RPMI8226 (cell line): ENCODE measurements at regions not wholly inside any gene's neighbourhood (a gene's known extent, or its start where the extent isn't known, plus 50 kb on each side); places are given as distances from the start of the nearest gene placed in this dataset.

Experiments used
- DNase-seq: peaks from one replicate; pipeline ENCODE4 v3.0.0-alpha.2; 2015

DNA sequence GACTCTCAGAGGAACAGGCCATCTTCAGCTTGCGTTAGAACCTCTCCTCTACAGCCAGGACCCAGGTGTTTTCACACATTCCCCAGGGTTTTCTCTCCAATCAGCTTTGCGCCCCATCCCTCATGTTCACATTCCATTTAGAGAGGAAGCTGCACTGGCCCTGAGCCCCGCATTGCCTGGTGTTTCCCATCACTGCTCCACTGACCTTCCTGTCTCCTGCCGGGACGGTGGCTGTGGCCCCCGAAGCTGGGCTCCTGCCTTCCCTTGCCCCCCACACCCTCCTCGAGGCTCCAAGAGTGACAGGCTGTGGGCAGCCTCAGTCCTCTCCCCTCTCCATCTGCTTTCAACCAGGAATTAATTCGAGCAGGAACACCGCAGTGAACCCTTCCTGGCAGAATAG lies 357.3 kb downstream of the THBS2 start:
- no peak for DNase-seq

DNA sequence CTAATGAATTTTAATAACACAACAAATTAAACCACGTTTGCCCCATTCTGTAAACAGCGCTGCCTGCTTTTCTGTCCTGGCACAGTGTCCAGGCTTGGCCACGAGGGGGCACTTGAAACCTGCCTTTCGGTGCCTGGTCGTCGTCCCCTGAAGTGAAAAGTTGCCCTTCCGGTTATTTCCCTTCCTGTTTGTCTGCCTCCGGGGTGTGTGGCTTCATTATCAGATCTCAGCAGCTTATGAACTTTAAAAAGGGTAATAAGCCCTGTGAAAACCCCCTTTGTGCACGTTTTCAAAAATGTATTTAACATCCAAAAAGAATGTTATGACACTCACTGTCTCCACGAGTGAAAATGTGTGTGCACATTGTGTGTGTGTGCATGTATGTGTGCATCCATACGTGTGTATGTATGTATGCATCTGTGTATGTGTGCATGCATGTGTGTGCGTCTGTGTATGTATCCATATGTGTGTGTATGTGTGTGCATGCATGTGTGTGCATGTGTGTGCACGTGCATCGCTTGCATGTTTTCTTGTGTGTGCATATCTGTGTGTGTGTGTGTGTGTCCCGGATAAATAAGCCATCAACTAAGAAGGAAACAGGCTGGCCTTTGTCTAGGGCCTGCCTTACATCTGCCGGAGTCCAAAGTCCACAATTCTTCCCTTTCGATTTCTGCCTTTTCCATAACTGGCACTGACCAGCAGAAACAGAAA lies 358.4 kb downstream of the THBS2 start:
- peak; percentile 83 for DNase-seq

DNA sequence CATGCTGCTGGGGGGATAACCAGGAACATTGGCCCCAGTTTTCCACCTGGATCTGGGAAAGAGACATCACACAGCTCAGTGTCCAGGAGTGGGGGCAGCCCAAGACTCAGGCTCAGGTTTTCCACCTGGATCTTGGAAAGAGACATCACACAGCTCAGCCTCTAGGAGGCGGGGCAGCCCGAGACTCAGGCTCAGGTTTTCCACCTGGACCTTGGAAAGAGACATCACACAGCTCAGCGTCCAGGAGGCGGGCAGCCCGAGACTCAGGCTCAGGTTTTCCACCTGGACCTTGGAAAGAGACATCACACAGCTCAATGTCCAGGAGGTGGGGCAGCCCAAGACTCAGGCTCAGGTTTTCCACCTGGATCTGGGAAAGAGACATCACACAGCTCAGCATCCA lies 361.6 kb downstream of the THBS2 start:
- DNase-seq = no peak

DNA sequence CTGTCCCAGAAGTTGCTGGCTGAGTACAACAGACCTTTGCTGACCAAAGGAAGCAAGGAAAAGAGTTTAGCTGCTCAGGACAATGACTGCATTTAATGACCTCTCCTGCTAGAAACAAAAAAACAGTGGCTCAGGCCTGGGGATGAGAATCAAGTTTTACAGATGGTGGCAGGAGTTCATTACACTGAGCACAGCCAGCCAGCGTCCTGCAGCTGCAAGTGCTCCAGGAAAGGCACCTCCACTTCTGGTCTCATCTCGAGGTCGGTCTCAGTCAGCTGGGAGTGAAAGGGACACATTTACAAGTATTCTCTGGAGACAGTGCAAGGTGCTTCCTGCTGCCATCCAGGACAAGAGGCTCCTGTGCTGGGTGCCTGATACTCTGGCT lies 362.7 kb downstream of the THBS2 start:
- DNase-seq = no peak

DNA sequence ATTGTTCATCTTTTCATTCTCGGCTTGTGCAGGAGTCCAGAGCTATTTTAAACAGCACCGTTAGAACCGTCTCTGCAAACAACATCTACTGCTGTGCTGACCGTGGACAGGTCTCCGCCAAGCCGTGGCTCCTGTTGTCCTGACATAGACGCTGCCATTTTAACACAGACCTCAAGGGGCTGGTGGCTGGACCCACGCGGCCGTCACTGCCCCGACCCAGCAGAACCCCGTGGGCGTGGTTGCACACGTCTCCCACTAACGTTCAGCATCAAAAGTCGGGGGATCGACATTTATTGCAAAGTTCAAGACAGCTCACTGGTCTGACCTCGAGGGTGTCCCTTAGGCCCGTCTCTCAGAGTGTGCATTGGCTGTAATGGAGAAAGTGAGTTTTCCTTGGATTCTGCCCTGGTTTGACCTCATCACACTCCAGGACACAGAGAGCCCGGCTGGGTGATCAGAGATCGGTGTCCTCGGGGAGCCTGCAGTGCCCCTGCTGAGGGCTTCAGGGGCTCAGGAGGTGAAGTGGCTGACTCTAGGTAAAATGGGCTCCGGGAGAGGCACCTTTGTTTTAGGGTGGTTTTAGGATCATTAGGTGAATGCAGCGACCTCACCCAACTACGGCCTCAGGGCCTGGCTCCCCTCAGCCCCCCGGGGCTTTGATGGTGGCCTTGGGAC lies 363.2 kb downstream of the THBS2 start:
- DNase-seq = no peak

DNA sequence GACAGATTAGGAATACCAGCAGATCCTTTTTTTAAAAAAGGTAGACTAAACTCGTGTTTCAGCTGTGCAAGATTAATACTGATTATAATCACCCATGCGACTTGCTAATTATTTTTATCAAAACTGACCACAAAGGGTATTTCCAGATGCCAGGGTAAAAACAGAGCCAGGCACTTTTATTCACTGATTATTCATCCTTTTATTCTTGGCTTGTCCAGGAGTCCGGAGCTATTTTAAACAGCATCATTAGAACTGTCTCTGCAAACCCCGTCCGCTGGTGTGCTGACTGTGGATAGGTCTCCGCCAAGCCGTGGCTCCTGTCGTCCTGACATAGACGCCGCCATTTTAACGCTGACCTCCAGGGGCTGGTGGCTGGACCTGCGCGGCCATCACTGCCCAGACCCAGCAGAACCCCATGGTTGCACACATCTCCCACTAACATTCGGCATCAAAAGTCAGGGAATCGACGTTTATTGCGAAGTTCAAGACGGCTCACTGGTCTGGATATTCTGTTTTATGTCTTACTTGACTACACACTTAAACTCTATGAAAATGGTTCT lies 364.8 kb downstream of the THBS2 start:
- DNase-seq = no peak

DNA sequence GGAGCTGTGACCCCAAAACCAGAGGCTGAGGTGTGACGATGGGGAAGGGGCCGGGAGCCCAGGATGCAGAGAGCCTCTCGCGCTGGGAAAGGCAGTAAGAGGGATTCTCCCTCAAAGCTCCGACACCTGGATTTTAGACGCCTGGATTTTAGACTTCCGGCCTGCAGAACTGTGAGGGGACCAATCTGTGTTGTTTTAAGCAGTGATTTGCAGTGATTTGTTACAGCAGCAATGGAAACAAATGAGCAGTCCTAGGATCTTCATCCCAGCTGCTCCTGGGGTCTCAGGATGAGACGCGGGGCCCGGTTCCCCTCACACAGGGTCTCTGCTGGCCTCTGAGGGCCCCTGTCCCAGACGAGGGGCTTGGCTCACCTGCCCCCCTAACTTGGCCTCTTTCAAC lies 365.5 kb downstream of the THBS2 start:
- no peak for DNase-seq

DNA sequence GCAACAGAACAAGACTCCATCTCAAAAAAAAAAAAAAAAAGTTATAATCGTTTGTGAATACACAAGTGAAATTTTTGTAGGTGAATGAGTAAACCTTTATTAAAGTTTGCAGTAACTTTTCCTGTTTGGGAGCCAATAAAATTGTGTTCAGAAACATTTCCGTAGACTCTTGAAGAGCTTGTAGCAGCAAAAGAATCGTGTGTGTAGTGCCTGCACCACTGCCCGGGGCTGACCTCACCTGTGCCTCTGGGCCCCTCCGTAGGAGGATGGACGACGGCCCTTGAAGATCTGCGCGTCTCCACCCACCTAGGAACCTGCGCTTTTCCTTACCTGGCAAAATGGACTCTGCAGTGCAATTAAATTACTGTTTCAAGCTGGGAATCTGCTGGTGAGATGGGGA lies 366.0 kb downstream of the THBS2 start:
- no peak for DNase-seq

DNA sequence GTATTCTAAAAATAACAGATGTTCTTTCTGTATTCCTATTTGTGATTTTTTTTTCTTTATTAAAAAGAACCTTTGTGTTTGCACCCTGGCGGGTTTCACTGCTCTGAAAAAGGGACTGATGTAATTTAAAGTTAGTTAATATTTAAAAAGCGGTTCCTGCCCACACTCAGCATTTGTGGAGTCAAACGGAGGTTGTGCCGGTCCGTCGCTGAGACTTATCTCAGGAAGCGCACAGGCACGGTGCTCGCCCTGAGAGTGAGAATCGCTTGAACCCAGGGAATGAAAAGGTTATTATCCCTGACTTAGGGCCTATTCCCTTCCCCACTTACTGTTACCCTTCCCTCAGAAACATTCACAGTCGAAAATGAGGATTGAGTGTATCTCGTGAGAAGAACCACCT lies 366.7 kb downstream of the THBS2 start:
- DNase-seq = no peak

DNA sequence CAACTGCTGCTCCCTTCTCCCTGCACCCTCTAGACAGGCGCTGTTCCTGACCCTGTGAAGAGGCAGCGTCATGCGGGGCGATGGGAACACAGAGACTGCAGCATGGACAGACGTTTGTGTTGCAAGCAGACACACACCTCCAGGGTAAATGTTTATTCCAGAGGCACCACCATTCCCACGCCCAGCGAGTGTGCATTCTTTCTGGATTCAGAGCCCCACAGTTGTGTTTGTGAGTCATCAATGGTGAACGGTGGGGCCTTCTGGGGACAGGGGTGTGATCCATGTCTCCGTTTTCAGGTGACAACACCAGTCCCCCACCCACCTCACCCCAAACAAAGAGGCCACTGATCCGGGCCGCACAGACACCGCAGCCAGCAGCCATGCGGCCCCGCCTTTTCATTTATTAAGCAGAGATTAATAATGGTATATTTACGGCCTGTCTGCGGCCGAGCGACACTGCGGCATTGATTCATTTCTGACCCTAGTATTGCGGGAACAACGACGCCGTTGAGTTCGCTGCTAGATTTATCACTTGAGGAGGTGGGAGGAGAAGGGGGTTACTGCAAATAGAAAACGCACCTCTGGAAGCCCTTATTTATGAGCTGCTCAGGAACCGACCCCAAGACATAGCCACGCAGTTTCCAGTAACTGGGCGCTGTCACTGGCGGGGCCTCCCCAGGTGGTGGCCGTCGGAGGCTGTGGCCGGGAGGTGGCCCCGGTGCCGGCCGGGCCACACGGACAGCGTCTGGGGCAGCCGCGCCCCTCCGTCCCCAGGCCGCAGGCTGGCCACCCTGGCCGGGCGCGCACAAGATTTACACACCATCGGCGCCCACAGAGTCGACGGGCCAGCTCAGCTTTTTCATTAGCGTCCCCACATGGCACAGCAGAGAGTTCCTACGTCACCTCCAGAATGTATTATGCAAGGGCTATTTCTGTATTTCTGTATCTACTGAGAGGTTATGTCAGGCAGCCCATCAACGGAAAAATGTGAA lies 367.6 kb downstream of the THBS2 start:
- DNase-seq = no peak

DNA sequence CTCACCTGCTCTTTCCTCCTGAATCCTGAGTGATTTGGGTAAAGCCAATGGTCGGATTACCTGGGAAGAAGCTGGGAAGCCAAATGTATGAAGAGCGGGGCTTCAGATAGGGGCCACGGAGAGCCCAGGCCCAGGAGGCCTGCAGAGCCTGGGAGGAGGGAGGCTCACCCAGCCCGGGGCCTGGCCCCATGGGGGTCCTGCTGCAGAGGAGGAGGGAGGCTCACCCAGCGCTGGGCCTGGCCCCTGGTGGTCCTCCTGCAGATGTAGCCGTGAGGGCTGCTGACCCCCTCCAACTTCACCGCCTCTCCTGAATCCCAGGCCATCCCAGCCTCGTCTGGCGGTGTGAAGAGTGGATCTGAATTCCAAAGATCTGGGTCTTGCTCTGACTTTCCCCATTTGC lies 368.4 kb downstream of the THBS2 start:
- DNase-seq = no peak

DNA sequence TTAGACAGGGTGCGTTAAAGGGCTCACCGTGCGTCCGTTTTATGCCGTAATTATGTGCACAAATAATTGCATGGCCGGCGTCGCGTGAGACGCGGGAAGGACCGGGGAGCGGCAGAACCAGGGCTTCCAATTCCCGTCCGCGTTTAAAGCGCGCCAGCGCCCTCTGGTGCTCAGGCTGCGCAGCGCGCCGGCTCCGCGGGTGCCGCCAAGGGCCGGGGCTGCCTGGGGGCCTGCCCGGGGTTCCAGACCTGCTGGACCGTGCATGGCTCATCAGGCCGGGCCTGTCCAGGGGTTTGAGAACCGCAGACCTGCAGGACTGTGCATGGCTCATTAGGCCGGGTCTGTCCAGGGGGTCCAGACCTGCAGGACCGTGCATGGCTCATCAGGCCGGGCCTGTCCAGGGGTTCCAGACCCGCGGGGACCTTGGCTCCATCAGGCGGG lies 369.0 kb downstream of the THBS2 start:
- peak; percentile 70 for DNase-seq

DNA sequence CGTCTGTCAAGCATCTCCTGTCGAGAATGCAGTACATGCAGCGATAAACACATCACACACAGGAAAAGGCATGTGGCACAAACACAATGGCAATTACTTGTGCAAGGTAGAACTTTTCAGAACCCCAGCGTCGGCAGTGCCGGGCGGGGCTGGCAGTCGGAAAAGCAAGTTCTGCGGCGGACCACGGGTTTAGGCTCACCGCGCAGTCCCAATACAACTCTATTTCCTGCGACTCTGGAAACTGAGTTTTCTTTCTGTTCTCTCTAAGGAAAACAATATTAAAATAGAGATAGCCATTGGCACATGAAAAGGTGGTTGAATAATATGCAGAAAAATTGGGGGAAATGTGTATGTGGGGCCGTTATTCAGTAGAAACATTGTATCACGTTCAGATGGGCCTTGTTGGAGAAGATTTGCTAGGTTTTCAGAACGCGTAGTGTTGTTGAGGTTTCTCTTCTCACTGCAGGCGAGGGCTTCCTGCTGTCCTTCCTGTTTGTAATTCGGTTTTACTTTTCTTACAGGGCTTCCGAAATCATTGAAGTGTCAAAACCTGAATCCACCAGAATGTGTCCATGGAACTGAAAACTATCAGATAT lies 369.5 kb downstream of the THBS2 start:
- no peak for DNase-seq

DNA sequence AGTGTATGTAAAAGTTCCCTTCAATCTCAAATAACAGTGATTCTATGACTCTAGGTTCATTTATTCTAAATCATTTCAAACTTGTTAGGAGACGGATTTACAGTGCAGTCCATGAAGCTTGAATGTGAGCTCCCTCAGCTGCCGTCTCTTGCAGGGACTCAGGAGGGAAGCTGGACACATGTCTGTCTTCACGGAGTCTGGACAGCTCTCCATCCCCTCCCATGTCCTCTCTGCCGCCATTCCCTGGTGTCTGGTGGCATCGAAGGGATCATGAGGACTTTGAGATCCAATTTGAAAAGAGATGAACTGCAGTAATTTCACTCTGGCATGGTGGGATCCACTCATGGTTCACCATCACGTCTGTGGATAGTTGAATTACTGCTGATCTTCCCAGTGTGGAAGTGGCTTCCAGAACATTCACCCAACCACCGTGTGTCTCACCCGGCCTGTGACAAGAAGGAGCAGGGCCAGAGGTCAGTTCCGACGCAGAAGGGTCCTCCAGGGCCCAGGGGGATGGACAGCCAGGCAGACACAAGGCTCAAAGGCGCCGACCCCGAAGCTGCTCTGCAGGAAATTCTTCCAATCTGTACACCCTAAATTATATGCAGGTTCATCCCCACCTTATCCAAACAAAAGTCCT lies 370.1 kb downstream of the THBS2 start:
- DNase-seq = no peak

DNA sequence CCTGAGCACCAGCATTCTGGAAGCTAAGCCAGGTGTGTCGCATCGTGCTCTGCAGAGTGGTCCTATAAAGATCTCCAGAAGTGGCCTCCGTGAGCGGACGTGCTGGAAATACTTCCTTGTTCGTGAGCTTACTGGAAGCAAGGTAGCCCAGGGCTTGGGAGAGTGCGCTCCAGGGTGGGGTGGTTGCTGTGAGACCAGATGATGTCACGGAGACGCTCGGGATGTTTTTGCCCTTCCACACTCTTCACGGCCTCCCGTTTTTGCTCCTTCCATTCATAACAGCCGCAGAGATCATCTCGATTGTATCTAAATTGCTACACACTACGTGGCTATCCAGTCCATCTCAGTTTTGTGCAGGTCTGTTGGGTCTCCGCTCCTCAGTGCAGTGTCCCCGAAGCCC lies 373.4 kb downstream of the THBS2 start:
- DNase-seq = no peak

DNA sequence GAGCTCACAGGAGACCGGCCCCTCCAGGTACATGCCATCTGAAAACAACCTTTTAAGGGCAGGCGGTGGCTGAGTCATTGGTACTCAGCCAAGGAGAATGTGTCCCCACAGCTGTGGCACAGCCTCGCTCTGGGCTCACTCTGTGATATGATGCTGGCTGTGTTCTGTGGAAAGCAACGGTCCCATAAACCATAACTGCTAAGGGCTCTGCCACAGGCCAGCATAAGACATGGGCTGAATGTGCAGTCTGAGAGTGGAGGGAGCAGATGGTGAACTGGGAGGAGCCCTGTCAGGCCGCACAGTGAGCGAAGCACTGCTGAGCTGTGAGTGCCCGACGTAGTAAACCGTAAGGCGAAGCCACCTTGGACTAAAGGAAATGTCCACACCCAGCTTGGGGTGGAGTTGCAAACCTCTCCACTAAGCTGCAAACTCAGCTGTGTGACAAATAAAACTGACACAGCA lies 375.8 kb downstream of the THBS2 start:
- DNase-seq = peak; percentile 85

DNA sequence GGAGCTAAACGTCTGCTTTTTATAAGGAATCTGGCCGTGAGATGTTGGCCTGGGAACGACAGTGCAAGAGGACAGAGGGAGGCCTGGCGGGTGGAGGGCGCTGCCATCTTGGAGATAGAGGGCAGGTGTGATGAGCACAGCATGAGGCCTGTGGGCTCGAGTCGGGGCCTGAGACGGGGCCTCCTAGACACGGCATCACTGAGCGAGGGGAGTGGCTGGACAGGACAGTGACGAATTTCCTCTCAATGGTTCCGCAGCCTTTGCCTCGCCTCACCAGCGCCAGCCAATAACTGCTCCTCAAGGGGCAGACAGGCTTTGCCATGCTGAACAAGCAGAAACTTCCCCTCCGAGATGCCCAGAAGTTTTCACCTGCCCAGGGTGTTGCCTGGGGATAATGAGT lies 376.7 kb downstream of the THBS2 start:
- DNase-seq = no peak

DNA sequence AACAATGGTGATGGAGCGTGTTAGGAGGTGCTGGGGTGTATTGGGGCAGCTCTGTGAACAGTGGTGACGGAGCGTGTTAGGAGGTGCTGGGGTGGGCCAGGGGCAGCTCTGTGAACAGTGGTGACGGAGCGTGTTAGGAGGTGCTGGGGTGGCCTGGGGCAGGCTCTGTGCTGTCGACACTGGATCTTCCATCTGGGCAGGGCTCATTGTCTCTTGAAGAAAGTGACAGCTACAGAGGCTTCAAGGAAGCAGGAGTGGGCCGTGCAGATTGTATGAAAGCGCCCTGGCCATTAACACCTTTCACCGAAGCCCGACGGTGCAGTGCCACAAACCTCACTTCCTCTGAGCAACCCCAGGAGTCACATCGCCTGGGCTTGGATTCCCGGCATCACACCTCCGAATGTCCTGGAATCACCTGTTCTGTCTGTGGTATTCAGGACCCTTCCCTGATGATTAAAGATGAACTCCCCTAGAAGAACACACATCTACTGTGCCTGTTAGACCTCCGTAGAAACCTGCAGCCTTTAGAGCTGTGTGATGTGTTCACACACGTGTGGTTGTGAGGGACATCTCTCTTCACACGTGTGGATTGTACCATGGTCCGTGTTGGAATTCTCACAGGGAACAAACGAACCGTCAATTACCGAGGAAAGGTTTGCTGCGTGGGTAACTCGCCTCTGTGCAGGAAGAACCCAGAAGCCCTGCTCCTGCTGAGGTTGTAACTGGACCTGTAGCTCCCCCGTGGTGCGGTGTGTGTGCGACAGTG lies 377.7 kb downstream of the THBS2 start:
- DNase-seq = no peak

DNA sequence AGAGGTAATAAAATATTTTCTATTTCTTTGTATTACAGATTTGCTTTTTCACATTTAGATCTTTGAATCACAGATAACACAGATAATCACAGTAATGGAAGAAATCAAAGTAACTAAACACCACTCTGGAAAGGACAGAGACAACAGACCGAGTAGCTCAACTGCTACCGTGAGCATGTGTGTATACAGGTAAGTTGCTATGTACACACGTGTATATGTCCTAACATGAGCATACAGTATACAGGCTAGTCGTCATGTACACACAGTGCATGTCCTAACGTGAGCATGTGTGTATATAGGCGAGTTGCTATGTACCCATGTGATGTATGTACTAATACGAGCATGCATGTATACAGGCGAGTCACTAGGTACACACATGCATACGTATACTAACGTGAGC lies 379.0 kb downstream of the THBS2 start:
- no peak for DNase-seq

DNA sequence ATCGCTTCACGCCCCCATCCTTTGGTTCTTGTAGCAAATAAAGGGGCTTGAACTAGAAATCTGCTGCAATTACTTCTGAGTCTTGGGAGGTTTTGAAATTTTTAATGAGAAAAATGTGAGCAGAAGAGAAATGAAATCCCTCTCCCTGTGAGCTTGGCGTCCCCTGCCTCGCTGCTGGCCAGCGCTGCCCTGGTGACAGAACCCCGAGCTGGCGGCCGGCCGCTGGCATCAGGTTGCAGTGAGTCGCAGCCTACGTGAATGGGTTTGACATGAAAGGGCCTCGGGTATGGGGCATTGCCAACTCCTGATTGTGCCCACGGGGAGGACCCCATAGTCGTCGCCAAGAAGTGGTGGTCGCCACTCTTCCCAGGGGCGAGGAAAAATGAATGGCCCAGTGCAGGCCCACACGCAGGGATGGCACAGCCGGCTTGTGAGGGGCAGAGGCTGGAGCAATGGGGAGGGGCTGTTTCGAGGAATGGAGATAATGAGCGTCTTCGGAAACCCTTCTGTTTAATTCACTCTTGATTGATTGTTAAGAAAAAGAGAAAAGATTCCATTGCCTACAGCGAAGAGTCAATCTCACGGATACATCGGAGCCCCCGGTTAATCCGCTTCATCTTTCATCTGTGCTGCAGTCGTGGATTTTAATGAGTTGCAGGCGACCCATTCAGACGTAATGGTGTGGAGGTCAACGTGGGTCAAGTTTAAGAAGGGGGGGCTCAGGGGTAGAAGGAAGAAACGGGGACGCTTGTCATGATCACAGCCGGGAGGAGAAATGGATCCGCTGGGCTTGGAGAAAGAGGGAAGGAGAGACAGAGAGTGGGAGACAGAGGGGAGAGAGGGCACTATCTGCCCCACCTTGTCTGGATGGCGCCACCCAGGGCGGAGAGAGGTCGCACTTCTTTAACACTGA lies 380.1 kb downstream of the THBS2 start:
- DNase-seq = no peak
